T-cell (primary cell): ENCODE measurements at regions not wholly inside any gene's neighbourhood (a gene's known extent, or its start where the extent isn't known, plus 50 kb on each side); places are given as distances from the start of the nearest gene placed in this dataset.

Experiments
- ATAC-seq, 4 experiments: fragments of 200-7000 bp in 3 of 4; fragments of 150-1000 bp in 1 of 4; cut with Tn5 transposase; replicated peaks in 1 of 4; 1 replicate in 3 of 4; 2 replicates in 1 of 4; pipeline ENCODE4 v1.10.0; 2021; ENCODE audit warnings: moderate library complexity in 3 of 4, mild to moderate bottlenecking in 2 of 4, moderate number of reproducible peaks in 1 of 4
- CTCF ChIA-PET, 2 donors: fragments of 300-600 bp; sonication (Branson Sonifier 250); formaldehyde crosslinking; loops; one replicate each; lab custom pipeline; 2022; ENCODE audit warnings: antibody characterized with exemption in 2 of 2; lab: Charles Lee
- POLR2A ChIA-PET, 2 donors: fragments of 300-600 bp; sonication (Branson Sonifier 250); formaldehyde crosslinking; loops; one replicate each; lab custom pipeline; 2022; ENCODE audit warnings: antibody characterized with exemption in 2 of 2; lab: Charles Lee
- DNase-seq, 35 experiments: peaks; one replicate each; pipeline versions ENCODE4 v3.0.0 to v3.0.0-alpha.2; 2013 to 2023
- H3K27ac ChIP-seq: one replicate; pipeline ENCODE4 v1.5.1; 2013; ENCODE audit warnings: low read length
- H3K27me3 ChIP-seq, 2 experiments: replicated peaks in 1 of 2; 1 replicate in 1 of 2; 2 replicates in 1 of 2; pipeline versions ENCODE4 v1.6.1 to v1.7.0; 2013; ENCODE audit warnings: low read length in 1 of 2, mixed read lengths in 1 of 2; ENCODE audit not compliant: control insufficient read depth in 2 of 2, insufficient read depth in 2 of 2; ENCODE audit errors: extremely low read depth in 1 of 2
- H3K36me3 ChIP-seq, 2 donors: 1 replicate in 1 of 2; 2 replicates in 1 of 2; pipeline versions ENCODE4 v1.6.1 to v1.7.0; 2013; ENCODE audit warnings: low read length in 1 of 2; ENCODE audit not compliant: control insufficient read depth in 2 of 2, insufficient read depth in 1 of 2; ENCODE audit errors: extremely low read depth in 1 of 2
- H3K4me1 ChIP-seq, 2 experiments: 1 replicate in 1 of 2; 2 replicates in 1 of 2; pipeline versions ENCODE4 v1.6.1 to v1.7.0; 2013; ENCODE audit warnings: low read length in 2 of 2, mixed read lengths in 1 of 2; ENCODE audit not compliant: insufficient read depth in 2 of 2, control insufficient read depth in 1 of 2; ENCODE audit errors: extremely low read depth in 1 of 2
- H3K4me3 ChIP-seq, 2 donors: 1 replicate in 1 of 2; 2 replicates in 1 of 2; pipeline versions ENCODE4 v1.5.1 to v1.7.0; 2013; ENCODE audit warnings: mild to moderate bottlenecking in 2 of 2, low read length in 1 of 2, moderate library complexity in 1 of 2; ENCODE audit not compliant: control insufficient read depth in 1 of 2; ENCODE audit errors: extremely low read depth in 1 of 2
- H3K9me3 ChIP-seq: 2 replicates; pipeline ENCODE4 v1.7.0; 2013
- H3K27ac Mint-ChIP-seq, 2 donors: one replicate each; pipeline ENCODE4 v1.8.0; 2020 to 2021; ENCODE audit warnings: mild to moderate bottlenecking in 2 of 2, mixed read lengths in 2 of 2
- H3K27me3 Mint-ChIP-seq, 2 donors: one replicate each; pipeline ENCODE4 v1.8.0; 2021 to 2022; ENCODE audit warnings: mixed read lengths in 2 of 2
- H3K36me3 Mint-ChIP-seq: one replicate; pipeline ENCODE4 v1.8.0; 2021; ENCODE audit warnings: mixed read lengths
- H3K4me1 Mint-ChIP-seq, 3 donors: one replicate each; pipeline ENCODE4 v1.8.0; 2020 to 2022; ENCODE audit warnings: mixed read lengths in 3 of 3, mild to moderate bottlenecking in 1 of 3
- H3K4me3 Mint-ChIP-seq, 3 donors: one replicate each; pipeline ENCODE4 v1.8.0; 2020 to 2022; ENCODE audit warnings: mild to moderate bottlenecking in 3 of 3, mixed read lengths in 3 of 3, moderate library complexity in 3 of 3
- H3K9me3 Mint-ChIP-seq, 3 donors: one replicate each; pipeline ENCODE4 v1.8.0; 2020 to 2022; ENCODE audit warnings: mixed read lengths in 3 of 3
- WGBS: methylation state at CpG from one replicate; pipeline ENCODE4 v1.1.5; 2013; ENCODE audit warnings: missing lambda C conversion rate; ENCODE audit not compliant: insufficient coverage; 5-methylcytosine and 5-hydroxymethylcytosine counted together

DNA sequence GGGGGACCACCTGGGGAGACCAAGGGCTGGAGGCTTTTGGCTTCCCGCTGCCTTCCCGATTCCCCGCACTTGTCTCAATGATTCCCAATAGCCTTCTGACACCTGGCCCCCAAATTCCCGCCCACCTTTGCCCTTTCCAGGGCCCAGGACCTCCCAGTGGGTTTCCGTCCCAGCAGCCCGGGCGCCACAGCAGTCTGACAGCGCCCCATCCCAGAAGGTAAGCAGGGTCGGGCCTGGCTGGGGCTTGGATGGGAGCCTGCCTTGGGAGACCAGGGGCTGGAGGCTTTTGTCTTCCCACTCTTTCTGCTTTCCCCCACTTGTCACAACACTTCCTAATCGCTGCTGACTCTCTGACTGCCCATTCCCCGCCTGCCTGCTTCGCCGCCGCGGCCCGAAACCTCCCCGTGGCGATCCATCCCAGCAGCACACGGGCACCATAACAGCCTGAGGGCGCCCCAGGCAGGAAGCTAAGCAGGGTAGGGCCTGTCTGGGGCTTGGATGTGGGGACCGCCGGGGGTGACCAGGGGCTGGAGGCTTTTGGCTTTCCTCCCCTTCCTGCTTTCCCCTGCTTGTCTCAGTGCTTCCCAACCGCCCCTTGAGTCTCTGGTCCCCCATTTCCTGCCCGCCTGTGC lies 2289.3 kb downstream of the TP53TG3F start:
- no peak overlapping the region for H3K27ac Mint-ChIP-seq
- ChIA-PET POLR2A (no interaction called here), CTCF (no interaction called here)
- Histone ChIP-seq H3K36me3 (no peaks in the 10 kb centered on the region), H3K4me3 (no peak overlapping the region), H3K27ac (no peak overlapping the region), H3K4me1 (no peaks in the 10 kb centered on the region), H3K27me3 (no peaks in the 10 kb centered on the region), H3K9me3 (no peaks in the 10 kb centered on the region)
- no peak overlapping the region for H3K4me3 Mint-ChIP-seq
- peaks cover 20 to 32% (median 22%) of the 10 kb centered on the region in 3 donors for H3K9me3 Mint-ChIP-seq
- 76% methylated on average over 9 of the region's 24 CpGs for WGBS
- no peak for DNase-seq
- H3K4me1 Mint-ChIP-seq: no peaks in the 10 kb centered on the region
- no peaks in the 10 kb centered on the region for H3K36me3 Mint-ChIP-seq
- no peak for ATAC-seq
- H3K27me3 Mint-ChIP-seq: no peaks in the 10 kb centered on the region

DNA sequence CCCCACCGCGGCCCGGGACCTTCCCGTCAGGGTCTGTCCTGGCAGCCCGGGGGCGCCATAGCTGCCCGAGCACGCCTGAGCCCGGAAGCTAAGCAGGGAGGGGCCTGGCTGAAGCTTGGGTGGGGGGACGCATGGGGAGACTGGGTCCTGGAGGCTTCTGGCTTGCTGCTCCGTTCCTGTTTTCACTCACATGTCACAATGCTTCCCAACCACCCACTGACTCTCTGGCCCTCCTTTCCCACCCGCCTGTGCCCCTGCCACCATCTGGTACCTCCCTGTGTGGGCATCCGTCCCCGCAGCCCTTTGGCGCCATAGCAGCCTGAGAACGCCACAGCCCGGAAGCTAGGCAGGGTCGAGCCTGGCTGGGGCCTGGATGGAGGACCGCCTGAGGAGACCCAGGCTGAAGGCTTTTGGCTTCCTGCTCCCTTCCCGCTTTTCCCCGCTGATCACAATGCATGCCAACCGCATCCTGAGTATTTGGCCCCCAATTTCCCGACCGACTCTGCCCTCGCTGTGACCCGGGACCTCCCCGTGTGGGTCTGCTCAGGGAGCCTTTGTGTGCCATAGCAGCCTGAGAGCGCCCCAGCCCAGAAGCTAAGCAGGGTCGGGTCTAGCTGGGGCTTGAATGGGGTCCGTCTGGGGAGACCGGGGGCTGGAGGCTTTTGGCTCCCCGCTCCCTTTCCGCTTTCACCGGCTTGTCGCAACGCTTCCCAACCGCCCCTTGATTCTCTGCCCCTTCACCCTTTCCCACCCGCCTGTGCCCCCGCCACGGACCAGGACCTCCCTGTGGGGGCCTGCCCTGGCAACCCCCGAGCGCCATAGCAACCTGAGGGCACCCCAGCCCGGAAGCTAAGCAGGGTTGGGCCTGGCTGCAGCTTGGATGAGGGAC lies 2290.1 kb downstream of the TP53TG3F start:
- CTCF ChIA-PET: no interaction called here
- Mint-ChIP-seq H3K27me3 (no peaks in the 10 kb centered on the region), H3K36me3 (no peaks in the 10 kb centered on the region), H3K4me1 (no peaks in the 10 kb centered on the region), H3K27ac (no peak overlapping the region), H3K9me3 (peaks cover 12 to 25% (median 15%) of the 10 kb centered on the region in 3 donors), H3K4me3 (no peak overlapping the region)
- POLR2A ChIA-PET: no interaction called here
- Histone ChIP-seq H3K4me3 (no peak overlapping the region), H3K9me3 (no peaks in the 10 kb centered on the region), H3K36me3 (no peaks in the 10 kb centered on the region), H3K4me1 (no peaks in the 10 kb centered on the region), H3K27me3 (peaks cover 0 to 4% of the 10 kb centered on the region in 2 experiments), H3K27ac (no peak overlapping the region)
- ATAC-seq (no peak), DNase-seq (no peak)
- 93% methylated on average over 34 of the region's 43 CpGs for WGBS

DNA sequence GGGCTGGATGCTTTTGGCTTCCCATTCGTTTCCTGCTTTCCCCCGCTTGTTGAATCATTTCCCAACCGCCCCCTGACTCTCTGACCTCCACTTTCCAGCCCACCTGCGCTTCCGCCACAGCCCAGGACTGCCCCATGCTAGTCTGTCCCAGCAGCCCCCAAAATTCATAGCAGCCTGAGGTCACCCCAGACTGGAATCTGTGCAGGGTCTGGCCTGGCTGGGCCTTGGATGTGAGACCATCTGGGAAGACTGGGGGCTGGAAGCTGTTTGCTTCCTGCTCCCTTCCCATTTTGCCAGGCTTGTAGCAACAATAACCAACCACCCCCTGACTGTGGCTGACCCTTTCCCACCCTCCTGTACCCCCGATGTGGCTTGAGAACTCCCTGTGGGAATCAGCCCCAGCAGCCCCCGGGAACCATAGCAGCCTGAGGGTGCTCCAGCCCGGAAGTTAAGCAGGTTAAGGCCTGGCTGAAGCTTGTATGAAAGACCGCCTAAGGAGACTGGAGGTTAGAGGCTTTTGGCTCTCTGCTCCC lies 2290.8 kb downstream of the TP53TG3F start:
- no peak overlapping the region for H3K4me3 Mint-ChIP-seq
- Histone ChIP-seq H3K4me3 (no peak overlapping the region), H3K36me3 (no peaks in the 10 kb centered on the region), H3K27me3 (peaks cover 0 to 4% of the 10 kb centered on the region in 2 experiments), H3K4me1 (no peaks in the 10 kb centered on the region), H3K27ac (no peak overlapping the region), H3K9me3 (no peaks in the 10 kb centered on the region)
- CTCF ChIA-PET: no interaction called here
- DNase-seq (no peak), ATAC-seq (no peak)
- peaks cover 9 to 19% (median 12%) of the 10 kb centered on the region in 3 donors for H3K9me3 Mint-ChIP-seq
- POLR2A ChIA-PET: no interaction called here
- 86% methylated on average over 7 of the region's 9 CpGs for WGBS
- H3K36me3 Mint-ChIP-seq: no peaks in the 10 kb centered on the region
- no peaks in the 10 kb centered on the region for H3K27me3 Mint-ChIP-seq
- H3K27ac Mint-ChIP-seq: no peak overlapping the region
- H3K4me1 Mint-ChIP-seq: no peaks in the 10 kb centered on the region

DNA sequence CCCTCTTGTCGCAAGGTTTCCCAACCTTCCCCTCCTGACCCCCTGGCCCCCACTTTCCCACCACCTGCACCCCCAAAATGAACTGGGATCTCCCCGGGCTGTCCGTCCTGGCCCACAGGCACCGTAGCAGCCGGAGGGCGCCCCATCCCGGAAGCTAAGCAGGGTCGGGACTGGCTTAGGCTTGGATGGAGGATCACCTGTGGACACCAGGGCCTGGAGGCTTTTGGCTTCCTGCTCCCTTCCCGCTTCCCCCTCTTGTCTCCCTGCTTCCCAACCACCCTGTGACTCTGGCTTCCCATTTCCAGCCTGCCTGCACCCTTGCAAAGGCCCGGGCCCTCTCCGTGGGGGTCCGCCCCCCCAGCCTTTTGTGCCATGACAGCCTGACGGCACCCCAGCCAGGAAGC lies 2291.3 kb downstream of the TP53TG3F start:
- no peak for DNase-seq
- Mint-ChIP-seq H3K36me3 (no peaks in the 10 kb centered on the region), H3K9me3 (peaks cover 10 to 20% (median 12%) of the 10 kb centered on the region in 3 donors), H3K4me3 (no peak overlapping the region), H3K27me3 (no peaks in the 10 kb centered on the region), H3K27ac (no peak overlapping the region), H3K4me1 (no peaks in the 10 kb centered on the region)
- ChIA-PET CTCF (no interaction called here), POLR2A (no interaction called here)
- H3K4me1 ChIP-seq: no peaks in the 10 kb centered on the region
- ATAC-seq: no peak
- H3K9me3 ChIP-seq: no peaks in the 10 kb centered on the region
- peaks cover 0 to 4% of the 10 kb centered on the region in 2 experiments for H3K27me3 ChIP-seq
- no peaks in the 10 kb centered on the region for H3K36me3 ChIP-seq
- H3K27ac ChIP-seq: no peak overlapping the region
- 90% methylated on average over 6 of the region's 13 CpGs for WGBS
- no peak overlapping the region for H3K4me3 ChIP-seq

DNA sequence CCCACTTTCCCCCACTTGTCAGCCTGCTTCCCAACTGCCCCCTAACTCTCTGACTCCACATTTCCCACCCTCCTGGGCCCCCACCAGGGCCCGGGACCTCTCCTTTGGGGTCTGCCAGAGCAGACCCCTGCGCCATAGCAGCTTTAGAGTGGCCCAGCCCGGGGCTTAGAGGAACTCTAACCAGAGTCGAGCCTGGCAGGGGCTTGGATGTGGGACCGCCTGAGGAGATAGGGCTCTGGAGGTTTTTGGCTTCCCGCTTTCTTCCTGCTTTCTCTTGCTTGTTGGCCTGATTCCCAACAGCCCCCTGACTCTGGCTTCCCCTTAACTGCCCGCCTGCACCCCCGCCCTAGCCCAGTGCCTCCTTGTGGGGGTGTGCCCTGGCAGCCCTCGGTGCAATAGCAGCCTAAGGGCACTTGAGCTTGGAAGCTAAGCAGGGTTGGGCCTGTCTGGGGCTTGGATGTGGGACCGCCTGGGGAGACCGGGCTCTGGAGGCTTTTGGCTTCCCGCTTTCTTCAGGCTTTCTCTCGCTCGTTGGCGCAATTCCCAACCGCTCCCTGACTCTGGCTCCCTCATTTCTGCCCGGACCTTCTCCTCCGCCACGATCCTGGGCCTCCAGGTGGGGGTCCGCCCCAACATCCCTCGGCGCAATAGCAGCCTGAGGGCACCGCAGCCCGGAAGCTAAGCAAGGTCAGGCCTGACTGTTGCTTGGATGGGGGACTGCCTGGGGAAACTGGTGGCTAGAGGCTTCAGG lies 2292.0 kb downstream of the TP53TG3F start:
- POLR2A ChIA-PET: no interaction called here
- Histone ChIP-seq H3K4me1 (no peaks in the 10 kb centered on the region), H3K9me3 (no peaks in the 10 kb centered on the region), H3K36me3 (no peaks in the 10 kb centered on the region), H3K27me3 (peaks cover 0 to 4% of the 10 kb centered on the region in 2 experiments), H3K27ac (no peak overlapping the region), H3K4me3 (no peak overlapping the region)
- ATAC-seq (no peak), DNase-seq (no peak)
- Mint-ChIP-seq H3K4me1 (no peaks in the 10 kb centered on the region), H3K4me3 (no peak overlapping the region), H3K36me3 (no peaks in the 10 kb centered on the region), H3K27ac (no peak overlapping the region), H3K9me3 (peaks cover 10 to 20% (median 12%) of the 10 kb centered on the region in 3 donors), H3K27me3 (no peaks in the 10 kb centered on the region)
- CTCF ChIA-PET: no interaction called here
- 97% methylated on average over 12 of the region's 24 CpGs for WGBS

DNA sequence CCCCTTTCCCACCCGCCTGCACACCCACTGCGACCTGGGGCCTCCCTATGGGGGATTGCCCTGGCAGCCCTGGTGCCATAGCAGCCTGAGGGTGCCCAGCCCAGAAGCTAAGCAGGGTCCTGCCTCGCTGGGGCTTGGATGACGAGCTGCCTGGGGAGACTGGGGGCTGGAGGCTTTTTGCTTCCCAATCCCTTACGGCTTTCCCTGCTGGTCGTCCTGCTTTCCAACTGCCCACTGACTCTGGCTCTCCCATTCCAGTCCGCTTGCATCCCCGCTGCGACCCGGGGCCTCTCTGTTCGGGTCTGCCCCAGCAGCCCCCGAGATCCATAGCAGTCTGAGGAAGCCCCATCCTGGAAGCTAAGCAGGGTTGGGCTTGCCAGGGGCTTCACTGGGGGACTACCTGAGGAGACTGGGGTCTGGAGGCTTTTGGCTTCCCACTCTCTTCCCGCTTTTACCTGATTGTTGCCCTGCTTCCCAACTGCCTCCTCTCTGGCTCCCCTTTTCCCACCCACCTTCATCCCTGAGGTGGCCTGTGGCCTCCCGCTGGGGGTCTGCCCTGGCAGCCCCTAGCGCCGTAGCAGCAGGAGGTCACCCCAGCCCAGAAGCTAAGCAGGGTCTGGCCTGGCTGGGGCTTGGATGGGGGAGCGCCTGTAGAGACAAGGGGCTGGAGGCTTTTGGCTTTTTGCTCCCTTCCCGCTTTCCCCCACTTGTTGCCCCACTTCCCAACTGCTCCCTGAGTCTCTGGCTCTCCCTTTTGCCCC lies 2292.8 kb downstream of the TP53TG3F start:
- H3K27ac Mint-ChIP-seq: no peak overlapping the region
- ChIA-PET POLR2A (no interaction called here), CTCF (no interaction called here)
- no peaks in the 10 kb centered on the region for H3K4me1 ChIP-seq
- no peaks in the 10 kb centered on the region for H3K36me3 ChIP-seq
- DNase-seq (no peak), ATAC-seq (no peak)
- WGBS: 85% methylated on average over 11 of the region's 18 CpGs
- peaks cover 11 to 22% (median 12%) of the 10 kb centered on the region in 3 donors for H3K9me3 Mint-ChIP-seq
- H3K36me3 Mint-ChIP-seq: no peaks in the 10 kb centered on the region
- H3K4me3 ChIP-seq: no peak overlapping the region
- no peak overlapping the region for H3K4me3 Mint-ChIP-seq
- H3K27me3 ChIP-seq: peaks cover 0 to 4% of the 10 kb centered on the region in 2 experiments
- H3K4me1 Mint-ChIP-seq: no peaks in the 10 kb centered on the region
- no peaks in the 10 kb centered on the region for H3K27me3 Mint-ChIP-seq
- H3K9me3 ChIP-seq: no peaks in the 10 kb centered on the region
- H3K27ac ChIP-seq: no peak overlapping the region
